ENCODE measurements at regions not wholly inside any gene's neighbourhood (a gene's known extent, or its start where the extent isn't known, plus 50 kb on each side); places are given as distances from the start of the nearest gene placed in this dataset.

DNA sequence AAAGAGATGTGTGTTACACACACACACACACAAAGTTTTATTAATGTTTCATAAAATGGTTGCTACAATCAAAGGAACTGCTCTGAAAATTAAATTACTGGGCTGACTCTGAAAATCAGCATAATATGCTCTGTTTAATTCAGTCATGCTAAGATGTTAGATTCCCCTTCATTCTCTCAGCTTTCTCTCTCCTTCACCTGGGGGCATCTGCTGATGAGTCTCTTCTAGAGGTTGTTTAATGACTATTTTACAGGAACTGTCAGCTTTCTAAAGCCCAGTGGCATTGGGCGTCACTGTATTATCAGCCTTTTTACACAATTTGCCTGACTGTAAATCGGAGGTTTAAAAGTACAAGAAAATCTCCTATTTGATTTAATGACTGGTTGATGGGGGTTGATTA, 559.7 kb upstream of the POU3F2 start:
- no peak for TF ChIP-seq POLR2A (IDR thresholded peaks at IDR 0.05; ENCODE audit: low read depth, low read length)
- no peak for TF ChIP-seq POU2F2 (IDR thresholded peaks at IDR 0.05; ENCODE audit: low read depth, low read length)
